H9 (cell line): ENCODE measurements at regions not wholly inside any gene's neighbourhood (a gene's known extent, or its start where the extent isn't known, plus 50 kb on each side); places are given as distances from the start of the nearest gene placed in this dataset.

Experiments used
- DNase-seq: peaks from one replicate; pipeline ENCODE4 v3.0.0-alpha.2; 2017
- H2AFZ ChIP-seq: one replicate; pipeline ENCODE4 v1.6.1; 2013; ENCODE audit warnings: mild to moderate bottlenecking, low read length, control low read depth, moderate library complexity
- H2AK5ac ChIP-seq: 2 replicates; pipeline ENCODE4 v1.6.1; 2013; ENCODE audit warnings: low read length, control low read depth, mixed read lengths; ENCODE audit not compliant: insufficient read length
- H2BK120ac ChIP-seq: one replicate; pipeline ENCODE4 v1.6.1; 2013; ENCODE audit warnings: low read depth, mild to moderate bottlenecking, low read length, control low read depth, inconsistent platforms; ENCODE audit not compliant: poor library complexity, severe bottlenecking
- H2BK12ac ChIP-seq: 2 replicates; pipeline ENCODE4 v1.6.1; 2013; ENCODE audit warnings: low read length, control low read depth, mixed read lengths, low read depth; ENCODE audit not compliant: insufficient read length
- H2BK15ac ChIP-seq: 2 replicates; pipeline ENCODE4 v1.6.1; 2013; ENCODE audit warnings: low read depth, low read length, control low read depth
- H2BK20ac ChIP-seq: one replicate; pipeline ENCODE4 v1.6.1; 2013; ENCODE audit warnings: low read depth, mild to moderate bottlenecking, low read length, control low read depth, inconsistent platforms; ENCODE audit not compliant: poor library complexity, severe bottlenecking
- H2BK5ac ChIP-seq: 2 replicates; pipeline ENCODE4 v1.6.1; 2013; ENCODE audit warnings: low read length, control low read depth, mixed read lengths; ENCODE audit not compliant: insufficient read length
- H3K14ac ChIP-seq: 2 replicates; pipeline ENCODE4 v1.6.1; 2013; ENCODE audit warnings: low read length, control low read depth; ENCODE audit not compliant: insufficient read depth
- H3K18ac ChIP-seq: 2 replicates; pipeline ENCODE4 v1.6.1; 2013; ENCODE audit warnings: low read depth, mild to moderate bottlenecking, mixed read lengths, low read length, control low read depth; ENCODE audit not compliant: insufficient read length
- H3K23ac ChIP-seq: 2 replicates; pipeline ENCODE4 v1.6.1; 2013; ENCODE audit warnings: low read length, control low read depth, mixed read lengths, low read depth; ENCODE audit not compliant: insufficient read length
- H3K23me2 ChIP-seq: 2 replicates; pipeline ENCODE4 v1.6.1; 2013; ENCODE audit warnings: low read depth, mild to moderate bottlenecking, mixed read lengths, low read length, control low read depth; ENCODE audit not compliant: insufficient read length, poor library complexity, severe bottlenecking
- H3K27ac ChIP-seq: 2 replicates; pipeline ENCODE4 v1.5.1; 2013; ENCODE audit warnings: low read length, control low read depth, mixed read lengths, low read depth; ENCODE audit not compliant: insufficient read length
- H3K27me3 ChIP-seq: 2 replicates; pipeline ENCODE4 v1.6.1; 2013; ENCODE audit warnings: low read length, control low read depth, inconsistent platforms; ENCODE audit not compliant: insufficient read depth
- H3K4ac ChIP-seq: 2 replicates; pipeline ENCODE4 v1.6.1; 2013; ENCODE audit warnings: low read depth, mild to moderate bottlenecking, control low read depth, inconsistent platforms, low read length, moderate library complexity
- H3K4me1 ChIP-seq: 2 replicates; pipeline ENCODE4 v1.6.1; 2013; ENCODE audit warnings: low read length, control low read depth, inconsistent platforms; ENCODE audit not compliant: insufficient read depth
- H3K4me2 ChIP-seq: 2 replicates; pipeline ENCODE4 v1.6.1; 2013; ENCODE audit warnings: low read length, control low read depth, mixed read lengths; ENCODE audit not compliant: insufficient read length, insufficient read depth
- H3K56ac ChIP-seq: 2 replicates; pipeline ENCODE4 v1.6.1; 2013; ENCODE audit warnings: low read depth, mild to moderate bottlenecking, mixed read lengths, low read length, control low read depth; ENCODE audit not compliant: insufficient read length
- H3K79me1 ChIP-seq: 2 replicates; pipeline ENCODE4 v1.6.1; 2013; ENCODE audit warnings: low read depth, mild to moderate bottlenecking, moderate library complexity, low read length, control low read depth, inconsistent platforms; ENCODE audit not compliant: insufficient read depth, poor library complexity, severe bottlenecking
- H3K79me2 ChIP-seq: 2 replicates; pipeline ENCODE4 v1.6.1; 2013; ENCODE audit warnings: low read length, control low read depth, inconsistent platforms; ENCODE audit not compliant: insufficient read depth
- H3K9ac ChIP-seq: 2 replicates; pipeline ENCODE4 v1.6.1; 2013; ENCODE audit warnings: low read length, control low read depth, mixed read lengths; ENCODE audit not compliant: insufficient read length; ENCODE audit errors: extremely low read depth
- H3K9me3 ChIP-seq: one replicate; pipeline ENCODE4 v1.6.1; 2013; ENCODE audit warnings: low read depth, low read length, inconsistent platforms; ENCODE audit not compliant: control insufficient read depth
- H3T11ph ChIP-seq: one replicate; pipeline ENCODE4 v1.6.1; 2013; ENCODE audit warnings: mild to moderate bottlenecking, low read length, control low read depth, inconsistent platforms
- H4K20me1 ChIP-seq: one replicate; pipeline ENCODE4 v1.6.1; 2013; ENCODE audit not compliant: control insufficient read depth, insufficient read length, insufficient read depth
- H4K5ac ChIP-seq: 2 replicates; pipeline ENCODE4 v1.6.1; 2013; ENCODE audit warnings: low read depth, mild to moderate bottlenecking, mixed read lengths, low read length, control low read depth; ENCODE audit not compliant: insufficient read length
- H4K8ac ChIP-seq: replicated peaks from 2 replicates; pipeline ENCODE4 v1.6.1; 2013; ENCODE audit warnings: low read length, control low read depth, mixed read lengths, low read depth; ENCODE audit not compliant: insufficient read length
- H4K91ac ChIP-seq: 2 replicates; pipeline ENCODE4 v1.6.1; 2013; ENCODE audit warnings: low read depth, mild to moderate bottlenecking, moderate library complexity, mixed read lengths, low read length, control low read depth; ENCODE audit not compliant: insufficient read length
- H3K27ac Mint-ChIP-seq, 3 experiments: 2 replicates in 2 of 3; 3 replicates in 1 of 3; pipeline ENCODE4 v1.8.0; 2020 to 2021; ENCODE audit warnings: mixed read lengths in 3 of 3, mild to moderate bottlenecking in 1 of 3, moderate library complexity in 1 of 3
- H3K27me3 Mint-ChIP-seq: 2 replicates; pipeline ENCODE4 v1.8.0; 2021; ENCODE audit warnings: low read depth, mild to moderate bottlenecking, moderate library complexity, mixed read lengths
- H3K36me3 Mint-ChIP-seq, 3 experiments: 2 replicates in 2 of 3; 3 replicates in 1 of 3; pipeline ENCODE4 v1.8.0; 2020 to 2021; ENCODE audit warnings: low read depth in 3 of 3, mixed read lengths in 3 of 3; ENCODE audit not compliant: insufficient read depth in 1 of 3
- H3K4me1 Mint-ChIP-seq, 2 experiments: 2 replicates each; pipeline ENCODE4 v1.8.0; 2020; ENCODE audit warnings: mixed read lengths in 2 of 2
- H3K4me3 Mint-ChIP-seq, 2 experiments: 2 replicates in 1 of 2; 3 replicates in 1 of 2; pipeline ENCODE4 v1.8.0; 2020 to 2021; ENCODE audit warnings: mild to moderate bottlenecking in 2 of 2, mixed read lengths in 2 of 2, moderate library complexity in 1 of 2
- H3K9me3 Mint-ChIP-seq, 2 experiments: 2 replicates in 1 of 2; 3 replicates in 1 of 2; pipeline ENCODE4 v1.8.0; 2020; ENCODE audit warnings: mild to moderate bottlenecking in 2 of 2, mixed read lengths in 2 of 2, moderate library complexity in 1 of 2
- CTCF ChIP-seq: fragments of 200-600 bp; sonication (generic); conservative IDR thresholded peaks from 3 replicates; pipeline ENCODE4 v1.8.0; 2021; ENCODE audit warnings: antibody characterized with exemption, mild to moderate bottlenecking
- WGBS: extraction: QIAGEN DNeasy Blood & Tissue Kit; methylation state at CpG from one replicate; pipeline ENCODE4 v1.1.7; 2013; ENCODE audit warnings: missing lambda C conversion rate, low lambda C conversion rate, mixed read lengths; ENCODE audit not compliant: insufficient read length; ENCODE audit errors: extremely low coverage; 5-methylcytosine and 5-hydroxymethylcytosine counted together

- no peaks in the 10 kb centered on the region for H4K20me1 ChIP-seq
- no peak overlapping the region for H4K5ac ChIP-seq
- no peak overlapping the region for H3K9ac ChIP-seq
- Mint-ChIP-seq H3K9me3 (no peaks in the 10 kb centered on the region), H3K27ac (peak overlapping the region; percentile 13 to 90 (median 41); a peak in 5 of 7 replicates), H3K4me3 (peak overlapping the region in 1 of 2 experiments; percentile 15; a peak in 2 of 5 replicates), H3K4me1 (peaks cover 45 to 49% of the 10 kb centered on the region in 2 experiments), H3K27me3 (no peaks in the 10 kb centered on the region), H3K36me3 (peaks cover 6 to 23% (median 15%) of the 10 kb centered on the region in 3 experiments; a peak in 6 of 7 replicates)
- no peak overlapping the region for H2AK5ac ChIP-seq
- H3K23me2 ChIP-seq: no peaks in the 10 kb centered on the region
- H2BK5ac ChIP-seq: no peak overlapping the region
- no peaks in the 10 kb centered on the region for H3K4me1 ChIP-seq
- no peak overlapping the region for H2BK120ac ChIP-seq
- H4K91ac ChIP-seq: no peak overlapping the region
- no peak overlapping the region for H2AFZ ChIP-seq
- H3K4ac ChIP-seq: no peak overlapping the region
- H3K4me2 ChIP-seq: no peak overlapping the region
- H3T11ph ChIP-seq: no peak overlapping the region
- no peak overlapping the region for H3K23ac ChIP-seq
- H3K79me1 ChIP-seq: no peaks in the 10 kb centered on the region
- H3K9me3 ChIP-seq: no peaks in the 10 kb centered on the region
- no peak for TF ChIP-seq CTCF
- no peak overlapping the region for H3K14ac ChIP-seq
- H2BK15ac ChIP-seq: no peak overlapping the region
- no peak overlapping the region for H2BK20ac ChIP-seq
- H2BK12ac ChIP-seq: no peak overlapping the region
- peaks cover 1% of the 10 kb centered on the region; the same call in 1 of the 2 replicates for H3K79me2 ChIP-seq
- H3K27me3 ChIP-seq: no peaks in the 10 kb centered on the region
- no peak overlapping the region for H4K8ac ChIP-seq
- no CpG with 5 or more reads among the region's 2 CpGs for WGBS
- H3K56ac ChIP-seq: no peak overlapping the region
- H3K27ac ChIP-seq: no peak overlapping the region
- no peak overlapping the region for H3K18ac ChIP-seq
- DNase-seq: peak; percentile 64
These were observed 1569.4 kb upstream of the PRR20A start for GRCh38 chr13:55571237-55571867.
